ENCODE measurements at regions not wholly inside any gene's neighbourhood (a gene's known extent, or its start where the extent isn't known, plus 50 kb on each side); places are given as distances from the start of the nearest gene placed in this dataset.

DNA sequence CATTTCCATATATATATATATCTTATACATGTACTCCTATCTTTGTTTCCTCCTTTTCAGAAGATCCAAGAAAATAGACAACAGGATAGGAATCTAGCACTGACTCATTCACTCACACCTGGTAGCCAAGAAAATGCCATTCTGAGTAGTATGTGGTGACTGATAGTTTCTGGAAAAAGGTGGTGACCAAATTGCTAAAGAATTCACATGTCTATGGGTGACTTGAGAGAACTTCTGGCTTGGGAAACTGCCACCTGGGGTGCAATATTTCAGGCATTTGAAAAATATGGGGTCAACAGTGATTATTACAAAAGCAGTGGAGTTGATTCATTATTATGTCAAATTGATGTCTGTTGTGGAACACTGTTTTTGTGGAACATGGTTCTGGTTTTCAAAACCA is 605.1 kb downstream of the PCDH18 start:
- no peak for DNase-seq (ENCODE audit: low spot score)

DNA sequence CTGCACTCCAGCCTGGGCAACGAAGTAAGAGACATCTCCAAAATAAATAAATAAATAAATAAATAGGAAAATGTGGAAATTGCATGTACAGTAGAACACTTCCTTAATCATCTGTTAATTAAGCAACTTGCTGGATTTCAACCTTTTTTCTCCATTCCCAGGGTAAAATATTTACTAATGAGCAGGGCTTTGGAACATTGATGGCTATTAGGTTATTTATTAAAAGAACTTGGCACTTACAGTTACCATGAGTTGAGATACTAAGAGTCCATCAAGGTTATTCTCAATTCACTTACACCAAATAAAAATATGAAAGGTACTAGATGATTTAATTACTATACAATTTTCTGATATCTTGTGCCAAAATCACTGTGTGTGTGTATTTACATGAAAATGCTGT is 607.1 kb downstream of the PCDH18 start:
- DNase-seq (ENCODE audit: low spot score) = no peak

DNA sequence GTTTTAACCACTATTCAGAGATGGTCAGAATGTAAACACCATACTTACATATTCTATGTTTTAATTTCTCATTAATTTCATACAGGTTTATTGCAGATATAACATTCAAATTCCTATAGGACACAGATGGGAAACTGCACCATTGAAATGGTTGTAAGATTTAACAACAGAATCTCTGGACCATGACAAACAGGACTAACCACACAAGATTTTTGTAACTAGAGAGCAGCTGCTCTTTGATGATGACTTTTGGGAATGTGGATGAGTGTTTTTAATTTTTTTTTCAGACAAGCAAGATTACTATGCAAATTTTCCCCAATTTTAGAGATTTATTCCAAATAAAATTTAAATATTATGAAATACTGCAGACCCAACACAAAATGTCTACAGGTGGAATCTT is 610.2 kb downstream of the PCDH18 start:
- no peak for DNase-seq (ENCODE audit: low spot score)

DNA sequence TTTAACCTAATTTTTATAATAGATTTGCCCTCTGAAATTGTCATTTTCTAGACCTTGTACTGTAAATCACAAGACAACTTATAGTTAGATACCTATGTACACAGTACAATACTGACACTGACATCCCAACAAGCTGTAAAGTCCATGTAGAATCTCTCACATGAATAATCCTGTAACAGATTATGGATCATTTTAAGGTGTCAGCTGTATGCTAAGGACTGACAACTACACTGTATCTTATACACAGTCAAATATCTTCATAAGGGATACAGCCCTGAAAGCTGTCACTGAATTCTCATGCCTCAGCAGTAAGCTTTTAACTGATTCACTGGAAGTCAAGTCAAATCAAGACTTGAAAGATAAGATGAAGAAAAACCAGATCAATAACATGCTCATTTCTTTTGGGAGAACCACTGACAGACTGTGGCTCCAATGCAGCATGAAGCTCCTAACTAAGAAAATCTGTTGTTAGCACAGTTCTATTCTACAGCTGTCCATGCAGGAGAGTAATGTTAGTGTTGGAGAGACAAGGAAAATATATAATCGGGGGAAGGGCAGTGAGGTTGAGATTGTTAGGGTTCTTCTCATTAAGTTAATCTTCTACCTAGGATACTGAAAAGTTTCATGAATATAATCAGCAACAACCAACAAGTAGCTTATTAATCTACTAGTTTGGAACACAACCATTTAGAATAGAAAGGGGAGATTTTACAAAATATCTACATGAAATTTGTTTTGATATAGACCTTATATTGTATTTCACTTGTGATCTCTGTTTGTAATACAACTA is 612.0 kb downstream of the PCDH18 start:
- no peak for DNase-seq (ENCODE audit: low spot score)

DNA sequence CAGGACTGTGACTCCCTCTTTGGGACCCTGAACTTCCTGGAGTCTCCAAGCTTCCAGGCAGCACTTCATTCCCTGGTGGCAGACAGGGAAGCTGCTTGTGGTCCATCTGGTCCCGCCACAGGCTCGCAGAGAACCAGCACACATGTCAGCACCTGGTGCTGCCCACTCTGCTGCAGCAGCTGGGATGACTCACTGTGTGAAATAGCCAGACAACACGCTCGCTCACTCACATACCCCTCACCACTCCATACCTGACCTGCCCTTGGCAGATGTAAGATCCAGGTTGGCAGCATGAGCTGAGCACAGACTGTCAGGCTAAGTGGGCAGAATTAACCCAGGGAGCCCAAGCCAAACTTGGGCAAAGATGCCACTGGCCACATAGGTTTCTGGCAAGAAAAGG is 613.5 kb downstream of the PCDH18 start:
- no peak for DNase-seq (ENCODE audit: low spot score)

DNA sequence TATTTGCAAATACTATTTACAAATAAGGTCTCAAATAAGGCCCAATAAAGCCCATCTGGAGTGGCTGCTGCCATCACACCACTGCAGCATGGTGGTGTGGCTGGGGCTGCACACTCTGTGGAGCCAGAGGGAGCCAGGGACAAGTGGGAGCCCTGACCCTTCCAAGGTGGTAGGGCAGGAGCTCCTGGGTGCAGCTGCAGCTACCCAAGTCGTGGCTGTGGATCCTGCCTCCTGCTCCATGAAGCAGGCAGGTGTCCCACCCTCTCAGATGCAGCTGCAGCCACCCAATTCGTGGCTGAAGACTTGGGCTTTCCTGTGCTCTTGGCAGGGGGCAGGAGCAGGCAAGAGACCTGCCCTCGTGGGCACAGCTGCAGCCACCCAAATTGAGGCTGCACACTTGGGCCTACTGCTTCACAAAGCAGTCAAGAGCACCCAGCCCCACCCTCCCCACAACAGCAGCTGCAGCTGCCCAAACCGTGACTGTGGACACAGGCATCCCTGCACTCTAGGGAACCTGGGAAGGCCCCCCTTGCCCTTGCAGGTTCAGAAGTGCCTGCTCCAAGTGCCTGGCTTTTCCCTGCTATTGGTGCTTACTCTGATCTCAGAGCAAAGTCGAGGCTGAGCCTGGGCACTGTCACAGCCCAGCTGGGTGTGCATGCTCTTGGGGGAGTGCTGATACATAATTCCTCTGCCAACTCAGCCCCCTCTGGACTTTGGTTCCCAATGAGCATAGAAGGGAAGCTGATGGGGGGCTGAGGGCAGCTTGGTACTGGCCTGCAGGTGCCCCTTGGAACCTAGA is 614.8 kb downstream of the PCDH18 start:
- DNase-seq (ENCODE audit: low spot score) = no peak

DNA sequence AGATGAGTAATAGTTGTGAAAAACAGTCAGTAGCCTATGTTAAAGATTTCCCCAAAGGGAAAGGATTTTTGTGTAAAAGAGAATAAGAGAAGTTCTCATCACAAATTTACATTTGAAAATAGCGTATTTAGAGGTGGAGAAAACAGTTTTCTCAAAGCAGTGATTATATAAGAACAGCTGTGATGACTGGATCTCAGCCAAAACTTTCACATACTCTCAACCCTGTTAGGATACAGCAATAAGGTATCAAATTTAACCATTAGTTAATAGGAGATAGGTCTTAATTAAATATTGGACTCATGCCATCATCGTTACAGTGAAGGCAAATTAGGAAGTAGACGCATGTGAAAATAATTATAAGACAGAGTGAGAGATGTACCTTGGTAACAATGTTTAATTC is 622.7 kb downstream of the PCDH18 start:
- no peak for DNase-seq (ENCODE audit: low spot score)

DNA sequence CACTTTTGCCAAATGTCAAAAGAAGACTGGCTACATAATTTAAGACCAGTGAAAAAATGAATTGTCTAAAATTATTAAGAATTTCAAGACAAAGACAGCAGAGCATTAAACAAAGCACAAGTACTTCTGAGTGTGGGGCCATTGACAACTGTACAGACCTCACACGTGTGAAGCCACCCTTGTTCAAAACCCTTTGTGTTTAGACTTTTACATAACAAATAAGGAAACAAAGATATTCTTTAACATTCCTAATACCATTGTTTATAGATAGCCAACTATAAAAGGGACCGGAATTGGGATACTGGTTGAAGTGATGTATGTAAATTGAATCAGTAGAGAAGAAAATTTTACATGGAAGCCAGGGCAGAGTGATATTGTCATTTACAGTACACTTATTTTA is 624.2 kb downstream of the PCDH18 start:
- DNase-seq (ENCODE audit: low spot score) = no peak

DNA sequence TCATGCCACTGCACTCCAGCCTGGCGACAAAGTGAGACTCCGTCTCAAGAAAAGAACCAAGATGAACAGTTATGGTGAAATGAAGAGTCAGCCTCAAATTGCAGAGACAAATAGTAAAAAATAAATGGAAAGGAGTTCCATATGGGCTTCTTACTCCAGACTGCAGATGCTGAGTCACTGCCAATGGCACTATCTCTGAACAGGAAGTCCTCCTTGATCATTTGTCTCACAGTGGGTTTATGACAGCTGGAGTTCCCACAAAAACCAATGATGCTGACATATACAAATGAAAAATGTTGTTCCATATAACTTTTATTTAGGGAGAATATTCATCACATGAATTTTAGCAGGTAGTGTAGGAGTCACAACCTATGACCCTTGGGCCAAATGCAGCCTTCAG is 631.6 kb downstream of the PCDH18 start:
- no peak for DNase-seq (ENCODE audit: low spot score)

DNA sequence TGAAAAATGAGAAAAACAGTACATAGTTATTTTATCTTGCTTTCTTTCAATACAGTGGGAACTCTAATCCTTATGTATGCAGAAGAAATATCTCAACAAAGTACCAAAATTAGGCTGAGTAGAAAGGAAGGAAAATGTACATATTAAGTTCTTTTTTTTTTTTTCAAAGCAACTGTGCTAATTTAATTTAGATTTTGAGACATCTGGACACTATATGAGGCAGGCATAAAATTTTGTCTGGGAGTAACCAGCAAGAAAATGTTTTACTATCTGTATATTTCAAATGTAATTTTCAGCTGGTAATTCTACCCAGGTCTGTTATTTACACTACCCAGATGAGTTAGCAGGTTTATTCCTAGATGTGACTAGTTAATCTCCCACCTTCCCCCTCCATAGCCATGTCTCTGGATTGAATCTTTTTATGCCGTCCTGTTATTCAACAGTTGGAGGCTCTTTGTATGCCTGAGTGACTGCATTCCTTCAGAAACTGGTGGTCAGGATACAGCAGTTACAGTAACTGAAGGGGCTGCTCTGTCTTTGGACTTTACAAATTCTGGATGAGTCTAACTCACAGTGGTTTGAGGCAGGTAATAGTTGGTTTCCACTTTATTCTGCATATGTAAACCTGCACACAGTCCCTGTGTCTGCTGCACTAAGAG is 633.6 kb downstream of the PCDH18 start:
- DNase-seq (ENCODE audit: low spot score) = no peak

DNA sequence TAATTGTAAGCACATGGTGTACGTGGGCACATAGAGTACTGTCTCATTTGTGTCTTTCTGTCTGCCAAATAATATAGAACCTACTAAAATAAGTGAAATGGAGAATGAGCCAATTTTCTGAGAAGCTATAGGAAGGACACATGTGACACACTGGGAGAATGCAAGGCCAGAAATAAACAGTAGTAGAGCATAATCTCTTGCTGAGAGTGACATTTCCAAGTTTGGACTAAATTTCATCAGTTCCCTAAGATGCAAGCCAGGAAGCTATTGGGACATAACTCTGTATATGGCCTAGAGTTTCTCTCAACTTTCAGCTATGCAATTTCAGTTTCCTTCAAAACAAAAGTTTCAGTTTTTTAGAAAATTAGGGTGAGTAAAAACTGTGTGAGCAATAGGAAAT is 638.7 kb downstream of the PCDH18 start:
- DNase-seq (ENCODE audit: low spot score) = no peak

DNA sequence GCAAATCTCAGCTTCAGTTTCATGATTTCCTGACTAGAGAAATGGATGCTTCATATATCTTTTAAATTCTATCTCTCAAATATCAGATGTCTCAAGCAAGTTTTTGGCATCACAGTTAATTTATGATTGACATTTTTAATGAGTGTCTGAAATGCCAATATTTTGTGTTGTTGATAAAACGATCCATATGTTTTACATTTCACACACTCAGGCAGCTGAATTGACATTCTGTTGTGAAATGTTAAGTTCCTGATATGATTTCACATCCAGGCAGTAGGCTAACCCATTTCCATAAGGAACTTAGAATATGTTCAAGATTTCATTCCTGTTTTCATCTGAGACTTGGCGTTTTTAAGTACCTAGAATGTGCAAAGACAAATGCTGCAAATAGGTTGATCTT is 650.6 kb downstream of the PCDH18 start:
- no peak for DNase-seq (ENCODE audit: low spot score)

DNA sequence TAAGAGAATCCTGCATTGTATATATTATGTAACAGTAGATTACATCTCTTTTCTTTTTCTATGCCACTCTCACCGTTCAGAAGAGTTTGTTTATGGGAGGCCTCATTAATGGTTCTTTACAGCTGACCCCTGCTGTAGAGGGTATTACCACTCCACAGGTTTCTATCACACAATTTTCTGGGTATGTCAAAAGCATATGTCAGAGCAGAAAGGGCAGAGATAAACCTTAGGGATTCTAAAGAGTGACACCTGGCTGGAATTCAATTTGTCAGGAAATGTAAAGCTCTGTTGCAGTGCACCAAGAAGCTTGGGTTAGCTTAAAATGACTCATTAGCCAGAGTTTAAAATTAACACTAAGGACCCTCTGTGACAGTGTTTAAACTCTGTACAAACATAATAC is 658.7 kb downstream of the PCDH18 start:
- DNase-seq (ENCODE audit: low spot score) = no peak

DNA sequence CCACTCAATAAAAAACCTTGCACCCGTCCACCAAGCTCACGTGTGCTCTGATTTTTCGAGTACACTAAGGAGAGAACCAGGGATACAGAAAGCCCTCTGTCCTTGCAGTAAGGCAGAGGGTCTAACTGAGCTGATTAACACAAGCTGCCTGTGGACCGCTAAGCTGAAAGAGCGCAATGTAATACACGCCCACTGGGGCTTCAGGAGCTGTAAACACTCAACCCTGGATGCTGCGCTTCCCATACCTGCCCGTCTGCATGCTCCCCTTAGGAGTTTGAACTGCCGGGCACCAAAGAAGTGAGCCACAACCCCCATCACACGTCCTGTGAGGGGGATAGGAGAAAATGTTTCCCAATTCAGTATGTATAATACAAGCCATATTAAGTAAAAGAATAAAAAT is 664.8 kb downstream of the PCDH18 start:
- DNase-seq (ENCODE audit: low spot score) = no peak

DNA sequence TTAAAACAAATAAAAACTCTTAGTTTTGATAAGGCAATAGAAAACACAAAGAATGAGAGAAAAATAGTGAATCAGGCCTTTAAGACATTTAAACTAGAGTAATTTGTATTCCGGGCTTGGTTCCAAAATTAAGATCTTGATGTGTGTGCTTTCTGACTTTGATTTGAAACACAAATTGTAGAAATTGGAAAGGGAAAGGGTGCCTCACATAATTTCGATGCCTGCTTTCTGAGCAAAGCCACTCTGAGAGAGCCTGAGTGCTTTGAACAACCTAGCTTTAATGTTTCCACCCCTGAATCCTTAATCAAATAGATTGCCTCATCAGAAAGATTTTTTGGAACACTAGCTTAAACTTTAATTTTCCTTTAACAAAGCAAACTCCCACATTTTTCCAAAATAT is 666.8 kb downstream of the PCDH18 start:
- no peak for DNase-seq (ENCODE audit: low spot score)

DNA sequence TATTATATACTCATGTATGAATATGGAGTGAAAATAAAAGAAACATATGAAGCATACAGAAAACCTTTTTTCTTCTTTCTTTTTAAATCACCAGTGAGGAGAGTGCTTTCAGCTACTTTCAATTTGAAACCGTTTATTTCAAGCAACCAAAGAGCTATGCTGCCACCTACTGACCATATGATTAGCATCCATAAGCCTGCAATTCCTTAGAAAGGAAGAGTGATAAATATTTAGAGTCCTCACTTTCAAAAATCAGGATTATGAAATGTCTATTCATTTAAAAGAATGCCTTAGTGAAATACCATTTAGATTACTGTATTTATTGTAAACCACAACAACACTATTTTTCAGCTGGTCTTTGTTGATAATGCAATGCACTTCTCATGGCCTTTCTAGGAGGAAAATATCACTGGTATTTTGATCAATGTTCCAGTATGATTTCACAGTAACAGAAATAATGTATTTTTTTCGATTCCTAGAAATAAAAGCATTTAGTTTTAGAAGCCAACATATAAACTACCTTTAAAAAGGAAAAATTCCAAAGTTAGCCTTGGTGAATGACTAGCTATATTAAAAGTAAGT is 667.6 kb downstream of the PCDH18 start:
- peak; percentile 3 for DNase-seq (ENCODE audit: low spot score)

DNA sequence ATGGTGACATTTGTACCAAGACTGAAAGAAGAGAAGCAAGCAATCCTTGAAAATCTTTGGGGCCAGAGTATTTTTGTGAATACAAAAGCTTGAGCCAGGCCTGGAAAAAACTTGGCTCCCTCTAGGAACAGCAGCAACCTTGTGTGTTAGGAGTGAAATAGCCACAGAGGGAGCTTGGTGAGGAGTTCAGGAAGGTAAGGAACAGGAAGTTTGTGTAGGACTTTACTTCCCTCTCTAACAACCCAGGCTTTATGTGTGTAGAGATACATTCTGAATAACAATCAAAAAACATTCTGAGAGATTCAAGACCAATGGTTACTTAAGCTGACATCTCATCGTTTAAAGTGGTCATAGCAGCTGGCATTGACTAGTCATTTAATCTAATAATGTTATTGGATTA is 668.5 kb downstream of the PCDH18 start:
- no peak for DNase-seq (ENCODE audit: low spot score)

DNA sequence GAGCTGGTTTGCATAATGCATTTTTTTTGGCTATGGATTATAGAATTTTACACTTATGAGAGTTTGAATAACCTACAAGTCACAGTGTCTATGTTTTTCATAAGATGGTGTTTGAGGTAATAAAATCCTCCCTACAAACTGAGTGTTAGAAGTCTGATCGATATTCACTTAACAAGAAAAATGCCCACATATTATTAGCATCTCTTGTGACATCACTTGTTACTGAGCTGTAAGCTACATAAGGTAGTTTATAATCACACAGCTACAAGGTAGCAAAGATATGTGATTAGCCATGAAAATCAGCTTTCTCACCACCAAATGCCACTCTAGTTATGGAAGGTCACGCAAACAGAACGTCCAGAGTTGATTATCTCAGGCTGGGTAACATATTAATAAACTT is 669.6 kb downstream of the PCDH18 start:
- no peak for DNase-seq (ENCODE audit: low spot score)

DNA sequence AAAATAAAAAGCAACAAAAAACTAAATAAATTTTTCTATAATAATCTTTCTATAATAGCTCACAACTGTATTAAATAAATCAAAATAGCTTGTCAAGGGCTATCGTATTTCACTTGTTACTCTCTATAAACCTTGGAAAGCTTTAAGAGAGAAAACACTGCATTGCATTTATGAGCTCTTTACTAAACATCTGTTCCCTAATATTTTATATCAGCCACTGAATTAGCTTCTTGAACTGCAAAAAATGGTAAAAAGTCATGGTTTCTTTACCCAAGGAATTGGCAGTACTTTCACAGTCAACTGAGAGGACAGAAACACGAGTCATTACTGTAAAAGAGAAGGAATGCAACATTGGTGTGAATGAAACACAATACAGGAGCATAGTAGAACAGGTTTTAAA is 671.2 kb downstream of the PCDH18 start:
- no peak for DNase-seq (ENCODE audit: low spot score)

DNA sequence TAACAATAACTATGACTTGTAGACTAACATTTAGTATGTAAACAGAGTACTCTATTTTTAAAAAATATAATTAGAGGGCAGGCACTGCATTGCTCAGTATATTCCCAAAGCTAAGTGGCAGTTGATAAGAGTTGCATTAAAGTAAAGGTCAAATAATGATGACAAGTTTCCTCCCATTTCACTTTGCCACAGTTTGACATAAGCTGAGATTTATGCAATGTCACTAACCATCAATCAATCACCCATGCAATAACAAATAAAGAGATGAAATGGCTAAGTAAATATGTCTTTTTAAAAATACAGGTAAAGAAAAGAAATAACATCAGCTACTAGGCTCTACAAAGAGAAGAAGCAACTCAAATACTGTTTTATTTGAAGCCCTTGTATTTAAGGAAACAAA is 673.4 kb downstream of the PCDH18 start:
- no peak for DNase-seq (ENCODE audit: low spot score)

DNA sequence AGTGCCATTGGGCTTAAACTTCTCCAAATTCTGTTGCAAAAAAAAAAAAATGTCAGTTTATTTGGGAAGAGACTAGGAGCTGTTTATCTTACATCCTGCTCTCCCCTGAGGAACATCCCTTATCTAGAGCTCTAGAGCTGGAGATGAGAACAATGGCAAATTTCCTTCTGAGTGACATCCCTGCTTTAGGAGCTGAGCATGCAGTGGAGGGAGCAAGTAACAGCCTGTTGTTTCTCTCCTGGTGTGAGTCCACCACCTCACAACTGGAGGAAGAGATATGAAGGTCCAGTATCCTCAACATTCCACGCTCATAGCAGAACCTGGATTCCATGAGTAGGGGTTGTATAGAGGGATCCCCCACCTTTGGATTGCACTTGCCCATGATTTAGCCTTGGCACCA is 676.4 kb downstream of the PCDH18 start:
- DNase-seq (ENCODE audit: low spot score) = no peak

DNA sequence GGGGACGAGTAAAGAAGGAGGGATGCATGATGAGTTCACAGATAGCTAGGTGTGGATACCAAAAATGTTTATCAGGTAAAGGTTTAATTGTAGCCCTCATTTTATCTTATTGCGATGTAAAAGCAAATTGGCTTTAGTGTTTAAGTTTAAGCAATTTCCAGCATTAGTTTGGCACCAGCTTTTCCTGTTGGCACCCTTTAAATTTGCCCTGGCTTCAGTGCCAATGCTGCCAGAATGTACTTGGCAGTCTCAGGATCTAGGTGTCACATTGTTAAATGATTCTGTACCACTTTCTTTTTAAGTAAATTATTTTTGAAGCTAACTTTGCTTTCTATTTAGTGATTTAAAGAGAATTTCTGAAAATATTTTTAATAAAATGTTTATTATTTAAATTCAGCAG is 681.8 kb downstream of the PCDH18 start:
- DNase-seq (ENCODE audit: low spot score) = no peak

Data from HuH-7 (cell line).